Osteocyte (in vitro differentiated cells): ENCODE measurements at regions not wholly inside any gene's neighbourhood (a gene's known extent, or its start where the extent isn't known, plus 50 kb on each side); places are given as distances from the start of the nearest gene placed in this dataset.

Source experiments
- DNase-seq: peaks from one replicate; pipeline ENCODE4 v3.0.0; 2021; ENCODE audit warnings: mixed read lengths; ENCODE audit not compliant: unreplicated experiment; ENCODE audit errors: extremely low spot score
- H3K27ac Mint-ChIP-seq: one replicate; pipeline ENCODE4 v1.8.0; 2021; ENCODE audit warnings: mild to moderate bottlenecking, mixed read lengths; ENCODE audit not compliant: unreplicated experiment
- H3K27me3 Mint-ChIP-seq: one replicate; pipeline ENCODE4 v1.8.0; 2021; ENCODE audit warnings: mixed read lengths; ENCODE audit not compliant: unreplicated experiment
- H3K36me3 Mint-ChIP-seq: one replicate; pipeline ENCODE4 v1.8.0; 2021; ENCODE audit warnings: mixed read lengths; ENCODE audit not compliant: unreplicated experiment
- H3K4me1 Mint-ChIP-seq: one replicate; pipeline ENCODE4 v1.8.0; 2021; ENCODE audit warnings: mixed read lengths; ENCODE audit not compliant: unreplicated experiment
- H3K4me3 Mint-ChIP-seq: one replicate; pipeline ENCODE4 v1.8.0; 2021; ENCODE audit warnings: mild to moderate bottlenecking, moderate library complexity, mixed read lengths; ENCODE audit not compliant: unreplicated experiment
- H3K9me3 Mint-ChIP-seq: one replicate; pipeline ENCODE4 v1.8.0; 2021; ENCODE audit warnings: mixed read lengths; ENCODE audit not compliant: unreplicated experiment
- TF ChIP-seq, protein P1 (sequence below): fragments of 200-600 bp; sonication (generic); IDR thresholded peaks from 2 replicates; pipeline ENCODE4 v1.5.0; 2021; ENCODE audit warnings: antibody characterized with exemption, mild to moderate bottlenecking, moderate library complexity

DNA sequence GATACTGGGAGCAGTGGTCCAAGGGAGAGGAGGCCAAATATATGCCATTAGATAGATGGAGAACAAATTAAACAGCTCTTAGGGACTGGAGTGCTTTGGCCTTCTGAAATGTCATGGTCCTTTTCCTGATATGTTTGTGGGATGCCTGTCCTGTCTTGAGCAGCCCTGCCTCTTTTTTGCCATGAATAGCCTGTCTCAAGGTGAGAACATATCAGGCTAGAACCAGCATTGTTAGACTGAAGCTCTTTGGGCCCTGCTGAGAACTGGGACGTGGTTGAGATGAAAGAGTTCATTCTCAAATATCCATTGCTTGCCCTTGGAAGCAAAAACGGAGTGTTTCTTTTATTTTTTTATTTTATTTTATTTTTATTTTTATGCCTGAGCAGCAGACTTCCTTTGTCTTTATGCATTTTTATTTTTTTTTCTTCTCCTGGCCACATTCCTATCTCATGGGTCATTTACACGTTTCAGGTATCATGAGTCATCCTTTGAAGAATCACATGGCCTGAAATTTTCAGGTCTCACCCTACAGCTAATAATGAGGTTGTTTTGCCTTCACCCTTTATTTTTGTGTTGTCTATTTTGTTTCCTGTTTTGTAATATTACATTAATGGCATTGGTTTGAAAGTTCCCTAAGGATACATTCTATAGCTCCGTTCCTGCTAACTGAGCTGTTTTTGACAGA is 371.4 kb downstream of the PSAT1 start:
- H3K27ac Mint-ChIP-seq = no peak overlapping the region
- H3K4me1 Mint-ChIP-seq = no peaks in the 10 kb centered on the region
- DNase-seq = no peak
- H3K36me3 Mint-ChIP-seq = no peaks in the 10 kb centered on the region
- TF ChIP-seq, protein P1, sequence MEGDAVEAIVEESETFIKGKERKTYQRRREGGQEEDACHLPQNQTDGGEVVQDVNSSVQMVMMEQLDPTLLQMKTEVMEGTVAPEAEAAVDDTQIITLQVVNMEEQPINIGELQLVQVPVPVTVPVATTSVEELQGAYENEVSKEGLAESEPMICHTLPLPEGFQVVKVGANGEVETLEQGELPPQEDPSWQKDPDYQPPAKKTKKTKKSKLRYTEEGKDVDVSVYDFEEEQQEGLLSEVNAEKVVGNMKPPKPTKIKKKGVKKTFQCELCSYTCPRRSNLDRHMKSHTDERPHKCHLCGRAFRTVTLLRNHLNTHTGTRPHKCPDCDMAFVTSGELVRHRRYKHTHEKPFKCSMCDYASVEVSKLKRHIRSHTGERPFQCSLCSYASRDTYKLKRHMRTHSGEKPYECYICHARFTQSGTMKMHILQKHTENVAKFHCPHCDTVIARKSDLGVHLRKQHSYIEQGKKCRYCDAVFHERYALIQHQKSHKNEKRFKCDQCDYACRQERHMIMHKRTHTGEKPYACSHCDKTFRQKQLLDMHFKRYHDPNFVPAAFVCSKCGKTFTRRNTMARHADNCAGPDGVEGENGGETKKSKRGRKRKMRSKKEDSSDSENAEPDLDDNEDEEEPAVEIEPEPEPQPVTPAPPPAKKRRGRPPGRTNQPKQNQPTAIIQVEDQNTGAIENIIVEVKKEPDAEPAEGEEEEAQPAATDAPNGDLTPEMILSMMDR = no peak
- H3K4me3 Mint-ChIP-seq = no peak overlapping the region
- H3K9me3 Mint-ChIP-seq = peaks cover 4% of the 10 kb centered on the region
- no peaks in the 10 kb centered on the region for H3K27me3 Mint-ChIP-seq

DNA sequence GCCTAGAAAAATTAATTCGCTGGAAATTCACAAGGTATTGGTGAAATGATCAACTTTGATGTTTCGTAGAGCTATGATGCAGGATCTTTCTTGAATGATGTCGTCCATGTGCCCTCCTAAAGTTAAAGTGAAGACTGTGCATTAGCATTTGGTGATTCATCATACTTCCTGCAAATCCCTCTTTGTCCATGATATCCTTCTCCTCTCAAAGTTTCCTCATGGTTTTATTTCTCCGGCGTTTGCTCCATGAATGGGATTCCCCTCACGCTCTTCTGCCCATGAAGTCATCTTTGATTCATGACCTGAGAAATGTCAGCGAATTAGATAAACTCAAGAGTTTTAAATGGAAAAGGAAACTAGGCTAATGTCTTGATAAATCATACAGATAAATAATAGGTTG is 372.7 kb downstream of the PSAT1 start:
- H3K27me3 Mint-ChIP-seq = no peaks in the 10 kb centered on the region
- no peaks in the 10 kb centered on the region for H3K36me3 Mint-ChIP-seq
- DNase-seq = no peak
- no peak overlapping the region for H3K4me3 Mint-ChIP-seq
- no peaks in the 10 kb centered on the region for H3K4me1 Mint-ChIP-seq
- no peak overlapping the region for H3K27ac Mint-ChIP-seq
- H3K9me3 Mint-ChIP-seq = peaks cover 4% of the 10 kb centered on the region
- TF ChIP-seq, protein P1 = no peak

DNA sequence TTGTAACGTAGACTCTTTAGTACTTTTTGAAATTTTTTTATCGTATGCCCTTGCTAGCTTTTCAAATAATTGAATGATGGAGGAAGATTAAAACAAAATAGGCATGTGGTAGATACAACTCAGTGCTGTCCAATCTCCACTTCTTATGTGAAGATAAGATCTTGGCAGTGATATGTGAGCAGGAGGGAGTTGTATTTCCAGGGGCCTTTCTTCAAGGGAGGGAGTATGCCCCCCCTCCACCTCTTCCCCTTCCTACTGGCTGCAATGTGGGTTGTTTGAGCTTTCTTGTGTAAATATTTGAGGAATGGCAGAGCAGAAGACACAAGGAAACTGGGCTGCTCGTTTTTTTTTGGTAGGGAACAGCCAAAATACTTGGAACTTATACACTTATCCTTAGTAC is 374.9 kb downstream of the PSAT1 start:
- DNase-seq = no peak
- H3K9me3 Mint-ChIP-seq = peaks cover 2% of the 10 kb centered on the region
- H3K4me1 Mint-ChIP-seq = no peaks in the 10 kb centered on the region
- H3K27me3 Mint-ChIP-seq = no peaks in the 10 kb centered on the region
- TF ChIP-seq, protein P1 = no peak
- H3K36me3 Mint-ChIP-seq = no peaks in the 10 kb centered on the region
- no peak overlapping the region for H3K4me3 Mint-ChIP-seq
- no peak overlapping the region for H3K27ac Mint-ChIP-seq

DNA sequence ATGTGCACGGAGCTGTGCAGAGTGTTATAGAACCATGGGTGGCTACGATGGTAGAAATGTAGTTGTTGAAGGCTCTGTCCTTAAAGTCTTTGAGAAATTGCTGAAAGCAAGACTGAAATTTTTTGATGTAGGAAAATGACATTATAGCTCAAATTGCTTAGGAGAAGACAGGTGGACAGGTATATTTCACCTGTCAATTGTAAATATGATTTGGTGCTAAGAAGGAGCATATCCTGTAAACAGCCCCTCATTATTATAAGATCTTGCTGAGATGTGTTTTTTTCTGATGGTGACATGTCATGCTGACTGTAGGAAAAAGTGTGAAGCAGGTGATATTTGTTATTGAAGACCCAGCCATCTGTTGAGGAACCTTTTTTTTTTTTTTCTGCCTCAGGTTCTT is 377.9 kb downstream of the PSAT1 start:
- DNase-seq = no peak
- H3K9me3 Mint-ChIP-seq = no peaks in the 10 kb centered on the region
- TF ChIP-seq, protein P1 = no peak
- H3K27ac Mint-ChIP-seq = no peak overlapping the region
- no peaks in the 10 kb centered on the region for H3K36me3 Mint-ChIP-seq
- H3K27me3 Mint-ChIP-seq = no peaks in the 10 kb centered on the region
- H3K4me3 Mint-ChIP-seq = no peak overlapping the region
- no peaks in the 10 kb centered on the region for H3K4me1 Mint-ChIP-seq

DNA sequence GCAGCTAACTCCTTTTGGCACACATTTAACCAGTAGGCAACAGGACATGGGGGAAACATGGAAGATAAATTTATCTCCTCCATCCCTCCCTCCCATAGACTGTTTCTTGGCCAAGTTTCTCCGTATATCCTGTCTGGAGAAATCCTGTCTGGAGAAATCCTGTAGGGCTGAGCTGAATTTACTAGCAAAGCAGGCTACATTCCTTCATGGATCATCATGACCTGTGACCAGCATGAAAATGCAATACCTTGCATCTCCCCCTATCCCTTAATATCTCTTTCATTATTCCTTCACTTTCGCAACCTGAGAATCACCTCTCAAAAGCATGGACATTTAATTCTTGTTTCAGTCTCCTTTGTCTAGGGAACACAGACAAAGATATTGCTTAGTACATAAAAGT is 379.1 kb downstream of the PSAT1 start:
- DNase-seq = no peak
- Mint-ChIP-seq H3K4me1 (no peaks in the 10 kb centered on the region), H3K36me3 (no peaks in the 10 kb centered on the region)

More for the DNA sequence above, 379.1 kb downstream of the PSAT1 start:
- TF ChIP-seq, protein P1 = no peak
- Mint-ChIP-seq H3K27me3 (no peaks in the 10 kb centered on the region), H3K27ac (no peak overlapping the region), H3K9me3 (no peaks in the 10 kb centered on the region), H3K4me3 (no peak overlapping the region)
